ENCODE measurements at regions not wholly inside any gene's neighbourhood (a gene's known extent, or its start where the extent isn't known, plus 50 kb on each side); places are given as distances from the start of the nearest gene placed in this dataset.

- Histone ChIP-seq H3K4me1 (no peaks in the 10 kb centered on the region), H3K27ac (no peak overlapping the region), H3K9me3 (no peaks in the 10 kb centered on the region), H3K4me3 (no peak overlapping the region), H3K27me3 (ENCODE audit: insufficient read depth in 3 of 3, low read length in 2 of 3) (peaks cover 0 to 1% (median 0%) of the 10 kb centered on the region in 3 donors), H3K36me3 (ENCODE audit: insufficient read depth in 1 of 2, low read depth in 1 of 2) (no peaks in the 10 kb centered on the region)
- ATAC-seq, result no peak
- intact Hi-C loops (cut with DNase I), result loop anchor here in 1 of 2 donors (10.0 kb wide), 1 partner anchor 63 kb away; no protein-coding TSS in a partner anchor
- no peak for DNase-seq
- WGBS, 3 donors, result 81 to 94% (median 86%) methylated on average over 2 of the region's 2 CpGs
- TF ChIP-seq, protein P1, sequence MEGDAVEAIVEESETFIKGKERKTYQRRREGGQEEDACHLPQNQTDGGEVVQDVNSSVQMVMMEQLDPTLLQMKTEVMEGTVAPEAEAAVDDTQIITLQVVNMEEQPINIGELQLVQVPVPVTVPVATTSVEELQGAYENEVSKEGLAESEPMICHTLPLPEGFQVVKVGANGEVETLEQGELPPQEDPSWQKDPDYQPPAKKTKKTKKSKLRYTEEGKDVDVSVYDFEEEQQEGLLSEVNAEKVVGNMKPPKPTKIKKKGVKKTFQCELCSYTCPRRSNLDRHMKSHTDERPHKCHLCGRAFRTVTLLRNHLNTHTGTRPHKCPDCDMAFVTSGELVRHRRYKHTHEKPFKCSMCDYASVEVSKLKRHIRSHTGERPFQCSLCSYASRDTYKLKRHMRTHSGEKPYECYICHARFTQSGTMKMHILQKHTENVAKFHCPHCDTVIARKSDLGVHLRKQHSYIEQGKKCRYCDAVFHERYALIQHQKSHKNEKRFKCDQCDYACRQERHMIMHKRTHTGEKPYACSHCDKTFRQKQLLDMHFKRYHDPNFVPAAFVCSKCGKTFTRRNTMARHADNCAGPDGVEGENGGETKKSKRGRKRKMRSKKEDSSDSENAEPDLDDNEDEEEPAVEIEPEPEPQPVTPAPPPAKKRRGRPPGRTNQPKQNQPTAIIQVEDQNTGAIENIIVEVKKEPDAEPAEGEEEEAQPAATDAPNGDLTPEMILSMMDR (IDR thresholded peaks at IDR 0.05), result no peak
Observed at GRCh38 chr9:38287420-38287985, 105.0 kb upstream of the ALDH1B1 start.

- intact Hi-C loops (cut with DNase I), result loop anchor here in 1 of 2 donors (10.0 kb wide), 1 partner anchor 62 kb away; no protein-coding TSS in a partner anchor
- Histone ChIP-seq H3K4me3 (no peak overlapping the region), H3K4me1 (no peaks in the 10 kb centered on the region), H3K27ac (no peak overlapping the region), H3K27me3 (ENCODE audit: insufficient read depth in 3 of 3, low read length in 2 of 3) (peaks cover 0 to 1% (median 0%) of the 10 kb centered on the region in 3 donors), H3K9me3 (no peaks in the 10 kb centered on the region), H3K36me3 (ENCODE audit: insufficient read depth in 1 of 2, low read depth in 1 of 2) (no peaks in the 10 kb centered on the region)
- ATAC-seq, result no peak
- DNase-seq, result no peak
- WGBS, 3 donors, result 77 to 79% (median 79%) methylated on average over 2 of the region's 2 CpGs
- TF ChIP-seq, protein P1 (IDR thresholded peaks at IDR 0.05), result no peak
Observed at GRCh38 chr9:38286766-38287165, 105.7 kb upstream of the ALDH1B1 start.

DNA sequence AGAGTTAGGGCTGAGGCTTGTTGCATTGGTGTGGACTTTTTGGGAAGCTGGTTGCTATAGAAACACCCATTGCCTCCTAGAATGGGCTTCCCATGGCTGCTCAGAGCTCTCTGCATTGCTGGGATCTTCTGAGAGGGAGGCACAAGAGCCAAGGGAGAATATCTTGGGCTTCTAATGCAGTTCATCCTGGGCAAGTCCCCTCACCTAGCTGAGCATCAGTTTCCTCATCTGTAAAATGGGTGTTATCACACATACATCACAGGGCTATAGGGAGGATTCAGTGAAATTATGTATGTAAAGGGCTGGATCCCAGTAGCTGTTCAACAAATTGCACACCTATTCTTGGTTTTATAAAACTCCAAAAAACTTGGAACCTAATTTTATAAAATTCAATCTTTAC is 106.1 kb upstream of the ALDH1B1 start:
- H3K9me3 ChIP-seq, result no peaks in the 10 kb centered on the region

DNA sequence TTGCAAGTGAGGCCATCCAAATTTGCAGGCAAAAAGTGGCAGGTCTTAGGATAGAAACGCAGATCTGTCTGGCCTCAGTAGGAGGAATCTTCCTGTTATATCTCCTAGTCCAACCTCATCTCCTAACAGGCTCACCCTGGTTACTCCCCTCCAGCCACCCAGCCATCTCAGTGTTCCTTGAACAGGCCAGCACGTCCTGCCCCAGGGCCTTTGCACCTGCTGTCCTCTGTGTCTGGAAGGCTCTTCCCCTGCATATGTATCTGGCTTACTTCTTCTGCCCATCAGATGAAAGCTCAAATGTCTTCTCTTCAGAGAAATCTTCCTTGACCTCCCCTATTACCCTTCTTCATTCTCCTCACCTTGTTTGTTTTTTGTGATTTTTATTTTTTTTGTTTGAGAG is 107.3 kb upstream of the ALDH1B1 start:
- no peak for ATAC-seq
- H3K27ac ChIP-seq, result no peak overlapping the region
- H3K27me3 ChIP-seq (ENCODE audit: insufficient read depth in 3 of 3, low read length in 2 of 3), result peaks cover 0 to 1% (median 0%) of the 10 kb centered on the region in 3 donors
- WGBS, 3 donors, result 41 to 62% (median 45%) methylated on average over 2 of the region's 2 CpGs
- TF ChIP-seq, protein P1 (IDR thresholded peaks at IDR 0.05), result no peak
- no peaks in the 10 kb centered on the region for H3K9me3 ChIP-seq
- H3K4me1 ChIP-seq, result no peaks in the 10 kb centered on the region
- no peaks in the 10 kb centered on the region for H3K36me3 ChIP-seq (ENCODE audit: insufficient read depth in 1 of 2, low read depth in 1 of 2)
- no peak overlapping the region for H3K4me3 ChIP-seq
- no peak for DNase-seq
- intact Hi-C loops (cut with DNase I), result loop anchor here in 1 of 2 donors (10.0 kb wide), 1 partner anchor 60 kb away; no protein-coding TSS in a partner anchor

More for the DNA sequence above, 106.1 kb upstream of the ALDH1B1 start:
- Histone ChIP-seq H3K4me3 (no peak overlapping the region), H3K27me3 (ENCODE audit: insufficient read depth in 3 of 3, low read length in 2 of 3) (peaks cover 0 to 1% (median 0%) of the 10 kb centered on the region in 3 donors), H3K36me3 (ENCODE audit: insufficient read depth in 1 of 2, low read depth in 1 of 2) (no peaks in the 10 kb centered on the region), H3K4me1 (no peaks in the 10 kb centered on the region), H3K27ac (no peak overlapping the region)
- no peak for ATAC-seq
- no peak for DNase-seq
- intact Hi-C loops (cut with DNase I), result loop anchor here in 1 of 2 donors (10.0 kb wide), 1 partner anchor 62 kb away; no protein-coding TSS in a partner anchor
- TF ChIP-seq, protein P1 (IDR thresholded peaks at IDR 0.05), result no peak
